Endothelial cell of umbilical vein (primary cell): ENCODE measurements at regions not wholly inside any gene's neighbourhood (a gene's known extent, or its start where the extent isn't known, plus 50 kb on each side); places are given as distances from the start of the nearest gene placed in this dataset.

Experiments
- EZH2 ChIP-seq: IDR thresholded peaks from 2 replicates; pipeline ENCODE4 v1.6.1; 2012; ENCODE audit warnings: borderline replicate concordance, low read depth, mild to moderate bottlenecking, moderate library complexity, low read length, inconsistent platforms; ENCODE audit not compliant: severe bottlenecking
- FOS ChIP-seq: IDR thresholded peaks from 2 replicates; pipeline ENCODE4 v1.6.1; 2011; ENCODE audit warnings: mild to moderate bottlenecking, low read length, moderate library complexity, borderline replicate concordance; ENCODE audit not compliant: insufficient read depth
- JUN ChIP-seq: IDR thresholded peaks from 2 replicates; pipeline ENCODE4 v1.6.1; 2011; ENCODE audit warnings: borderline replicate concordance, low read depth; ENCODE audit not compliant: insufficient read length, insufficient read depth
- MYC ChIP-seq: IDR thresholded peaks from one replicate; pipeline ENCODE4 v1.6.1; 2011; ENCODE audit warnings: mild to moderate bottlenecking, low read depth, low read length
- POLR2A ChIP-seq: IDR thresholded peaks from 2 replicates; pipeline ENCODE4 v1.6.1; 2012; ENCODE audit warnings: low read depth, mild to moderate bottlenecking, control low read depth, low read length
- POLR2AphosphoS5 ChIP-seq: IDR thresholded peaks from 2 replicates; pipeline ENCODE4 v1.6.1; 2012; ENCODE audit warnings: low read depth, mild to moderate bottlenecking, control low read depth, low read length, moderate library complexity; ENCODE audit not compliant: insufficient read depth
- TF ChIP-seq, protein P1 (sequence below), 2 donors: IDR thresholded peaks; 1 replicate in 1 of 2; 2 replicates in 1 of 2; pipeline ENCODE4 v1.5.1; 2011; ENCODE audit warnings: low read length in 2 of 2, mild to moderate bottlenecking in 2 of 2, moderate library complexity in 2 of 2, control low read depth in 1 of 2, inconsistent platforms in 1 of 2, low read depth in 1 of 2; ENCODE audit not compliant: insufficient read depth in 1 of 2; ENCODE audit errors: extremely low read depth in 1 of 2
- TF ChIP-seq, protein P2 (sequence below): IDR thresholded peaks from 2 replicates; pipeline ENCODE4 v1.6.1; 2011; ENCODE audit not compliant: insufficient read depth, insufficient read length

DNA sequence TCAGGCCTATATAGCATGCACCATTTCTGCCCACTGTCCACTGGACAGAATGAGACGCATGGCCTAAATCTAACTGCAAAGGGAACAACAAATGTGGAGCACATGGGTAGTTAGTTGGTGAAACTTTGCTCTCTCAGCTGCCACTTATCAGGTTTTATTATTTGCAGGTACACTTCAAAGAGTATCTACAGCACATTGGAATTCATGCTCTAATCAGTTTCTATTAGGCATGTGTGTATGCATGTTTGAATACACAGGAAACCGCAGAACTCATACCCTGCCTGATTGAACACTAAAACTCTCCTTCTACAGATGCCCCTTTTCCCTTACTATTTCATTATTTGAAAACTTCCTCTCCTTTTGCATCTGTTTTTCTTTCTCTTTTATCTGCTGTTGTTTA lies 97.4 kb upstream of the HSF2 start:
- TF ChIP-seq, protein P1, sequence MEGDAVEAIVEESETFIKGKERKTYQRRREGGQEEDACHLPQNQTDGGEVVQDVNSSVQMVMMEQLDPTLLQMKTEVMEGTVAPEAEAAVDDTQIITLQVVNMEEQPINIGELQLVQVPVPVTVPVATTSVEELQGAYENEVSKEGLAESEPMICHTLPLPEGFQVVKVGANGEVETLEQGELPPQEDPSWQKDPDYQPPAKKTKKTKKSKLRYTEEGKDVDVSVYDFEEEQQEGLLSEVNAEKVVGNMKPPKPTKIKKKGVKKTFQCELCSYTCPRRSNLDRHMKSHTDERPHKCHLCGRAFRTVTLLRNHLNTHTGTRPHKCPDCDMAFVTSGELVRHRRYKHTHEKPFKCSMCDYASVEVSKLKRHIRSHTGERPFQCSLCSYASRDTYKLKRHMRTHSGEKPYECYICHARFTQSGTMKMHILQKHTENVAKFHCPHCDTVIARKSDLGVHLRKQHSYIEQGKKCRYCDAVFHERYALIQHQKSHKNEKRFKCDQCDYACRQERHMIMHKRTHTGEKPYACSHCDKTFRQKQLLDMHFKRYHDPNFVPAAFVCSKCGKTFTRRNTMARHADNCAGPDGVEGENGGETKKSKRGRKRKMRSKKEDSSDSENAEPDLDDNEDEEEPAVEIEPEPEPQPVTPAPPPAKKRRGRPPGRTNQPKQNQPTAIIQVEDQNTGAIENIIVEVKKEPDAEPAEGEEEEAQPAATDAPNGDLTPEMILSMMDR (IDR thresholded peaks at IDR 0.05; ENCODE audit: extremely low read depth in 1 of 2, insufficient read depth in 1 of 2, low read depth in 1 of 2, low read length in 2 of 2) = no peak
- no peak for TF ChIP-seq POLR2AphosphoS5
- TF ChIP-seq JUN = no peak
- no peak for TF ChIP-seq POLR2A
- TF ChIP-seq EZH2 = no peak
- TF ChIP-seq MYC = no peak
- no peak for TF ChIP-seq FOS
- TF ChIP-seq, protein P2, sequence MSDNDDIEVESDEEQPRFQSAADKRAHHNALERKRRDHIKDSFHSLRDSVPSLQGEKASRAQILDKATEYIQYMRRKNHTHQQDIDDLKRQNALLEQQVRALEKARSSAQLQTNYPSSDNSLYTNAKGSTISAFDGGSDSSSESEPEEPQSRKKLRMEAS = no peak
